CD4-positive, alpha-beta T cell treated with Interleukin-17A for 1 hour (primary cell): ENCODE measurements at regions not wholly inside any gene's neighbourhood (a gene's known extent, or its start where the extent isn't known, plus 50 kb on each side); places are given as distances from the start of the nearest gene placed in this dataset.

Source experiments
- DNase-seq: peaks from one replicate; pipeline ENCODE4 v3.0.0-alpha.2; 2020

DNA sequence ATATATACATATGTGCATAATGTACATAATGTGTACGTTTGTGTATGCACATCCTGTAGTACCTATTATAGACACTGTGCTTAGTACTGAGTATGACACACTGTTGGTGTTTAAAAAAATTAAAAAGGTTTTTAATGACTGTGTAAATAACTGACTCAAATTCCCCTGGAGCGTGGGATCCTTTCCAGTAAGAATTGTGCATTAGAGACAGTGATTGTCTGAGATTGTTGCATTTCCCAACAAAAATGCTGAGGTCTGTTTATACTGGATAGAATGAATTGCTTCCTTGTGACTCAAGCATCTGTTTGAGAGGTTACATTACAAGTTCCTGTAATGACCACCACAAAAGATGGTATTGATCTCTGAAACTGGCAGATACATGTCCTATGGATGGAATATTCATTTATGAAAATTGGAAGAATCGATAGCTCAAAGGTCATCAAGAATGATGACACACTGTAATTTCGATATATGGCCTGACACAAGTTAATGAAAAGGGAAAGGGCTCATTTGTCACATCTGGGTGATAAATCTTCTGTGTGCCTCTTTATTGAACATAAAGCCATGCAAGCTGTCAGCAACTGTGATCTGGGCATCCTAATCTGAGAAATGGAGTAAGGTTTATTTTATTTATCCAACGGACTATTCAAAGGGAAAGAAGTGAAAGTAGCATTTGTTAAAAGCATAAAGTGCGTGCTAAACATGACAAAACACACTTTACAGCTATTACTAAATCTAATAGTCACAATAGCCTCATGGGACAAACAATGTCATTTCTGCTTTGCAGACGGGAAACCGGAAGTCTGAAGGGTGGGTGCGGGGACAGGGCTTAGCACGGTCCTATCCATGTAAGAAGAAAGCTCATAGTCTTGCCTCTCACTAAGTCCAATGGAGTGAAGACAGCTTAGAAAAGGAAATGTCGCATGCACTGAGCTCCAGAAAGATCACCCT is 228.8 kb downstream of the CDH11 start:
- no peak for DNase-seq

DNA sequence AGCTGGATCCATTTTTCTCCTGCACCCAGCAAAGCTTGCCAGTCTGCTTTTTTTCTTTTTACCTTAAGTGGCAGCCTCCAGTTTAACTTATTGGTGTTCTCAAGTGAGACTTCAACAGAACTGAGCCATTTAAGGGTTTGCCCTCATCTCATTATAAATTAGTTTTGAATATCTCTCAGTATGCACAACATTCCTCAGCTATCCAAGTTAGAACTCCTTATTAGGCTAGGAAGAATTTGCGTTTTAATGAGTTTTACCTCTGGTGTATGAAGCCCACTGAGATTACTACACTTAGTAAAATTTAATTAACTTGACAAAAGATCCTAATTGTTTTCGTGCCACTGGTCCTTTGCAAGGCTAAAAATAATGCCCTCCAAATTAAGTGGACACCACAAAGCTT is 232.4 kb downstream of the CDH11 start:
- no peak for DNase-seq

DNA sequence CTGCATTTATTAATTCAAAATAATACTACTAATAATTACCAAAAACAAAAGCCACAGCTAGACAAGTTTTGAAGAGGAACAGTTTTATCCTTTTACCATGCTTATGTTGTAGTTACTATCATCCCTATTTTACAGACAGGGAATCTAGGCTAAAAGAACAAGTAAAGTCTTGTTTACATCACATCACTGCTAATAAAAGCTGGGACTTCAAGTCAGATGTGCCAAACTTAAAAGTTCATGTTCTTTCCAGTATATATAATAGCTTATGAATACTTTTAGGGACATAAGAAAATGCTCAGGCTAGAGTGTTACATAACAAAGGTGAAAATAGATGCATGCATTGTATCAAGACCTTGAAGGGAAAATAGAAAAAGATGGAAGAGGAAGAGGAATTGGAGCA is 234.2 kb downstream of the CDH11 start:
- no peak for DNase-seq

GRCh38 chr16:64882078-64882784 is 239.6 kb downstream of the CDH11 start:
- no peak for DNase-seq

GRCh38 chr16:64880994-64881393 is 240.9 kb downstream of the CDH11 start:
- no peak for DNase-seq

DNA sequence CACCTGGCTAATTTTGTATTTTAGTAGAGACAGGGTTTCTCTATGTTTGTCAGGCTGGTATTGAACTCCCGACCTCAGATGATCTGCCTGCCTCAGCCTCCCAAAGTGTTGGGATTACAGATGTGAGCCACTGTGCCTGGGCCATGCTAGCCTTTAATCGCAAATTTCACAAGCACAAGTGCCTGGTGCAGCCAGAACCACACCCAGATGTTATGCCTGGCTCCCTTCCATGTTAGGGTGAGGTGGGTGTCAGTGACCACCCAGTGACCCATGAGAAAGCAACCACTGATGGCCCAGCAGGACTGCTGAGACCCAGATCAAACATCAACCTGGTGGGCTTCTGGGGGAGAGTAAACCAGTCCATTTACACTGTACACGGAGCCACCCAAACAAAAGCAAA is 241.9 kb downstream of the CDH11 start:
- no peak for DNase-seq

GRCh38 chr16:64878940-64879339 is 242.9 kb downstream of the CDH11 start:
- DNase-seq, result no peak

DNA sequence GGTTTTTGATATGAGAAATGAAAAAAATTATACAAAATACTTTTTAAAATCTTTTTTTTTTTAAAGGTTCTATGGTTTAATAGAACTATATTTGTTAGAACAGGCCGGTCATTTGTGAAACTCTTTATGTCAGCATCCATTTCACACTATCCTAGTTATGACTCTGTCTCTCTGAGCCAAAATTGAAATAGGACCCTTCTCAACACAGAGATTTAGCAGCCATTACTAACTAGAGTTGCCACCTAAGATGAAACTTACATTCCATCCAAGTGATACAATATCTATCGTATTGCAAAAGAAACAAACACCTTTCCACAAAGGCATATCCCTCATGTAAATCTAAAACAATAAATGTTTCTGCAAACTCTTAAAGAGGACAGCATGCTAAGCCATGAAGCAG is 249.8 kb downstream of the CDH11 start:
- DNase-seq, result no peak

GRCh38 chr16:64870859-64871258 is 251.0 kb downstream of the CDH11 start:
- DNase-seq, result no peak

- no peak for DNase-seq
Observed at GRCh38 chr16:64869781-64870180, 252.1 kb downstream of the CDH11 start.

- no peak for DNase-seq
Observed at GRCh38 chr16:64866021-64866420, 255.8 kb downstream of the CDH11 start.

GRCh38 chr16:64865069-64865696 is 256.7 kb downstream of the CDH11 start:
- DNase-seq, result no peak

GRCh38 chr16:64864232-64864809 is 257.5 kb downstream of the CDH11 start:
- DNase-seq, result no peak

DNA sequence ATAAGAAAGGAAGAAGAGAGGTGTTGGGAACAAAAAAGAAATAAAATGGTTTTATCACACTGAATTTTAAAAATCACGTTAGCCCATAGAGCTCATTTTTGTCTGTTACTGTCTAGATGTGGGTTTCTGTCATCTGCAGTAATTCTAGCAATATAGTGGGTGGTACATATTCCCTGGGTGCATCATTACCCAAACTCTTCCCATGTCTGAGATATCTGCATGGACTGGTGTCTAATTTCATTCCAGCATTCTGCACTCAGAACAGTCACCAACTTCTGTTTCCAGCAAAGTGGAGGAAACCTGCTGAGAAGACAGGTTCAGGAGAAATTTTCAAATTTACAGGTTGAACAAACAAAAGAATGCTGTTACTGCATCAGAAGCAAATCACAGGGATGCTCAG is 263.8 kb downstream of the CDH11 start:
- DNase-seq, result no peak

DNA sequence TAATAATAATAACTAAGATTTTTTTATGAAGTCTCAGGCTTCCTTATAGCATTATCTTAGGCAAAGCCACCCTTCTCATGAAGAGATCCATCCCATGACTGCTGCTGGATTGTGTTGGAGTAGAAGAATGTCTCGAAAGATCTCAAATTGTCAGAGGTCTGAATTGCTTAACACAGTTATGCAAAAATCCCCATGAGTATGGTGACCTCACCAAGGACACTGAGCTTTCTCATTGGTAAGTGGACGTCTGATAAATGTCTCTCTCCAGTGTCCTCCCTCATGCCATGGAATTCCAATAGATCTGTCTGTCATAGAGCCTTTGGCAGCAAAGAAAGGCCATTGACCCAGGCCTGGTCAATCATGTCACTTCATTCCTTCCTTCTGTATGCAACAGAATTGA is 264.5 kb downstream of the CDH11 start:
- DNase-seq, result no peak

DNA sequence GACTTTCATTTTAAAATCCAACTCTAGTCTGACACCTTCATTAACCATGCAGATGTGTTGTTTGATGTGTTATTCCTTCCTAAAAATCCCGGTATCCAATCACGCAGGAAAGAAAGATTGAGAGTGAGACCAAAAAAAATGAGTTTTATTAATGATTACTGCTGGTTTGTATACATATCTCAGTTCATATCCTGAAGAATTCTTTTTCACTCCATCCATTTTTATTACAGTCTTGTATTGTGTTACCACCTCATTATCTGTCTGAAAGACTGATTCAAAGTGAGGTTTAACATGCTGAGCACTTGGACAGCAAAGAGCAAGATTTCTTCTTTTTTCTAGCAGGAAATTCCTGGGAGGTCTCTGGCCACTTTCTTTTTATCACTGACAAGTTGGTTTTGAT is 268.3 kb downstream of the CDH11 start:
- DNase-seq, result no peak

- no peak for DNase-seq
Observed at GRCh38 chr16:64846966-64847365, 274.9 kb downstream of the CDH11 start.

GRCh38 chr16:64845071-64845470 is 276.8 kb downstream of the CDH11 start:
- no peak for DNase-seq

DNA sequence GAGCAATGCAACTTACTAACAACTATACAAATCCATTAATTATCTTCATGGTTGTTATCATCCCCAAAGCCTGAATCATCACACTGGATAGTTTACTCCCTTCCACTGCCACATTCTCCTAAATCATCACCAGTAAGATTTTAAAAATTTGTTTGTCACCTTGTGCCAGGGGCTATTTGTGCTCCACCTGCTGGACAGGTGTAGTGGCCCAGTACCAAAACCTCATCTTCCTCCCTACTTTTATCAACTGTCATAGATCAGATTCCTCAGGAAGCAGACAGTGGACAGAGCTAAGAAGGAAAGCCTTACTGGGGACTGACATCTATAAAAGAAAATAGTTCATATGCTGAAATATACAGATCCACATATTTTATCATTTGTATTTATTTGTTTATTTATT is 280.4 kb downstream of the CDH11 start:
- DNase-seq, result no peak

- DNase-seq, result no peak
Observed at GRCh38 chr16:64841071-64841470, 280.8 kb downstream of the CDH11 start.

- DNase-seq, result no peak
Observed at GRCh38 chr16:64830653-64831052, 291.2 kb downstream of the CDH11 start.

GRCh38 chr16:64829678-64830077 is 292.2 kb downstream of the CDH11 start:
- no peak for DNase-seq

DNA sequence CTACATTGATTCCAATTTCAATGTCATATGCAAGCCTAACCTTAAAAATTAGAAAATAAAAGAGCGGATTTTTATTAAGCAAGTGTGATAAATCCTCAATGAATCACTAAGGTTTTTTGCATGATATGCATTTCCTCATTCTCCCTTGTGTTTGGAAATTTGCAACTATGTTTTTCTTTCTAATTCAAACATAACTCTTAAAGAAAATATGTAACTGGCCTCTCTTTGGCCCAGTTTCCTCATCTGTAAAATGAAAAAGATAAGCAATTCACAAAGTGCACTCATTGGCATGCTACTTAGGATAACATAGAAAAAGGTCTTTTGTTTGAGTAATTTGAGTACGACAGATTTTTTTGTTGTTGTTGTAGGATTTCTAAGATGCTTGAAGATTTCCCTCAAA is 295.5 kb downstream of the CDH11 start:
- DNase-seq, result no peak
